Glomerular endothelial cell (primary cell): ENCODE measurements at regions not wholly inside any gene's neighbourhood (a gene's known extent, or its start where the extent isn't known, plus 50 kb on each side); places are given as distances from the start of the nearest gene placed in this dataset.

Experiments used
- DNase-seq: peaks from one replicate; pipeline ENCODE4 v3.0.0-alpha.2; 2011; ENCODE audit warnings: low read depth, low spot score; ENCODE audit errors: extremely low read depth

- DNase-seq, result no peak
Observed at GRCh38 chr7:81648716-81649115, 121.1 kb downstream of the HGF start.

- DNase-seq, result no peak
Observed at GRCh38 chr7:81645435-81645834, 124.4 kb downstream of the HGF start.

DNA sequence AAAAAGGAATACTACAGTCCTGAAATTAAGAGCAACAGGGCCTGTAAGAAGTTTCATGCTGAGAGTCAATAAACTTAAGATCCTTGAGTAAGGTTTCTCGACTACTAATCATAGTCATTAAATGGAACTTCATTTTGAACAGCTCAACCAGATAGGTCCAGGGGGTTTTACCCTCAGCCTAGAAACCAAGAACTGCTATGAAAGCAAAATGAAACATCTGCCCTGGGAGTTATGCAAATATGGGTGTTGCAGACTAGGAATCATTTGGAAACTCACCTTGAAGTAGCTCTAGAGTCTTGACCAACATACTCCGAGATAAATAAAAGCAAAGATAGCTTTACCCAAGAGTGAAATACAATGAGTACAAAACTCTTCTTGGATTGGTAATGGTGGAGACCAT lies 128.0 kb downstream of the HGF start:
- no peak for DNase-seq

DNA sequence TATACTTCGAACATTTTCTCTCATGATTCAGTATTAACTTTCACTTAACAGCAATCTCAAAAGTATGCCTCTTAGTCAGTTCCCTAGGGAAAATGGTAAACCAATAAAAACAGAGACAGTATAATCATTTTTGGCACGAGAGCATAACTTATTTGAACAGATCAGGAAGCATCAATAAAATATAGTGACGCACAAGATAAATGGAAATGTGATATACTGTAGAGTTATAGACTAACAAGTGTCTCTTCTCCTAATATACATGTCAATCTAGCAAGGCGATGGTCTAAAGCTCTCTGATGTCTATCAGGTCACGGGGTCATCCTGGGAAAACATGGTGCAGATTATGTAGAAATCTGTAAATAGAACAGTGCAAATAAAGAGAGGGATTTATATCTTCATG lies 131.6 kb downstream of the HGF start:
- no peak for DNase-seq

DNA sequence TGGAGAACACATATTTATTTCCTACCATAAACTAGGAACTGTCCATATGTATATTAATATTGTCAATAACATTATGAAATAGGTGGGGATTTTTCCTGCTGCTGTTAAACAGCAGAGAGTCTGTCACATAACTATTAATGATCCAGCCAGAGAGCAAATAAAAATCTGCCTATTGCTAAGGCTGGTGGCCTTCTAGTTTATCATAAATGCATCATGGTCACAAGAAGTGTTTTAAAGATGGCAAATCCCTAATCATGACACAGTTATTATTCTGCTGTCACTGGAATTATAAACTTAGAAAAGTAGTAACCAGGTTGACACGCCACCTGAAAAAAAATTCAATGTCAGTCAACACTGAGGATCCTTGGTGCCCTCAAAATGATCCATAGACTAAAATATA lies 132.3 kb downstream of the HGF start:
- no peak for DNase-seq

- DNase-seq, result no peak
Observed at GRCh38 chr7:81632418-81632817, 137.4 kb downstream of the HGF start.

GRCh38 chr7:81630600-81630999 lies 139.2 kb downstream of the HGF start:
- DNase-seq, result no peak

GRCh38 chr7:81629702-81630101 lies 140.1 kb downstream of the HGF start:
- no peak for DNase-seq

- no peak for DNase-seq
Observed at GRCh38 chr7:81628951-81629350, 140.9 kb downstream of the HGF start.

DNA sequence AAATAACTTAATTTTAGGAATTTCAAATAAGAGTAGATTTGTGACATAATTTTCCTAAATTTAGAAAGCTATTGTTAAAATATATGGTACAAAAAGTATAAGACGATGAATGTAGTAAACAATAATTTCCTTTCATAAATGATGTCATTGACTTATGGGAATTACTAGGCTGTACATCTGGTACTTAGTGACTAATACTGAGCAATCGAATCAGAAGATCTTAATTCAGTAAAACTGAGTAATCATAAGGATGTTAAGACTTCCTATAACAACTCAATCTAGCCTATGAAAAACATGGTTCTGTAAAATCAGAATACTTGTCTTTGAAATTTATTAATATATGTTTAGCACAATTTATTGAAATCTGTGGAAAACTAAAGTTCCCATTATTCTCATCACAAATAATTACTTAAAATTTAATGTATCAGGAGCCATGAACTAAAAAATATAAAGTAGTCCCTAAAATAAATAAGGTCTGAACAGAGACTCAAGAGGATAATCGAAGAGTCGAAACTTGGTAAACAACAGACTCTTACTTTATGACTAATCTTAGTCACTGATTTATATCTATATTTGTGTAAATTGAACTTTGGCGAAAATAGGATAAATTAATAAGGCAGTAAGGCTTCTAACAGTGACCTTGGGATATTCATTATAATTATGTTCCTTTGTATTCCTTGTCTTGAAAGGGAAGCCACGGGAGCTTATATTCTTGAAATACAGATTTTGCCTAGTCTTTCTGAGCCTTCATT lies 142.1 kb downstream of the HGF start:
- DNase-seq, result no peak

- no peak for DNase-seq
Observed at GRCh38 chr7:81626008-81626407, 143.8 kb downstream of the HGF start.

DNA sequence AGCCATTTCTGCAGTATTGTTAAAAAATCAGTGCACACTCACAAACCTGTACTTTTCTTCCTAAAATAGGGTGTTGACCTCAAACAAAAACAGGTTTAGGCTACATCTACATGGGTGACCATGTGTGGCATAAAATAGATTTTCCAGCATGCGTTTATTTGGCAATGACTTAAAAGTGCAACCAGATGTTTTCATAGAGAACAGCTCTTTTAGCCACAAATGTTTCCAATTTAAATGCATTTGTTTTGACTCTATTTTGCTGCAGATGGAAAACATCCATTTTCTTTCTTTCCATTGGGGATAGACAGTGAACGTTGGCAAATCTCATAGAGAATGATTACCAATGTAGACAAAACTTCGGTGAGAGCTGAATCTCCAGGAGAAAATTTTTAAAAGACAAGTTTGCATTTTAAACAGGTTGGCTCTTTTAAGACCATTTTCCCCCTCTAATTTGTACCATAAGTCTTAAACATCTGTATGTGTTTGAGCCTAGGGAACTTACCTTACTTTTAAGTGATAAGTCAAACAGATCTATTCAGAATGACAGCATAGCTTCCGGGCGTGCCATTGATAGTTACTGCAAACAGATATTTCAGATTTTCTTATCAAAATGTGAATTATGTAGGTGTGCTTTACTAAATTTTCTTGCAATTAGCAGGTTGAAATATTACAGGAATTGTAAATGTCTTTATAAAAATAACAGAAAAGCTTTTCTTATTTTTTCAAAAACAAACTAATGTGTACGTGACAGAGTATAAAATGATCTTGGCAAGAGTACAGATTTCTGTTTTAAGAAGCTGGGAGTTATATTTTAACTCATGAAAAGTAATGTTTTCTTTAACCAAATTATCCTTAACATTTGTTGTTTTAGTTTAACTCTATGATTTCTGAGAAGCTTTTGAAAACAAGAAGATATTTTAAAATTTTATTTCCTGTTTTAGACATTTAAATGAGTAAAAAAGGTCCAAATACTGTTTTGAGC lies 144.9 kb downstream of the HGF start:
- no peak for DNase-seq

DNA sequence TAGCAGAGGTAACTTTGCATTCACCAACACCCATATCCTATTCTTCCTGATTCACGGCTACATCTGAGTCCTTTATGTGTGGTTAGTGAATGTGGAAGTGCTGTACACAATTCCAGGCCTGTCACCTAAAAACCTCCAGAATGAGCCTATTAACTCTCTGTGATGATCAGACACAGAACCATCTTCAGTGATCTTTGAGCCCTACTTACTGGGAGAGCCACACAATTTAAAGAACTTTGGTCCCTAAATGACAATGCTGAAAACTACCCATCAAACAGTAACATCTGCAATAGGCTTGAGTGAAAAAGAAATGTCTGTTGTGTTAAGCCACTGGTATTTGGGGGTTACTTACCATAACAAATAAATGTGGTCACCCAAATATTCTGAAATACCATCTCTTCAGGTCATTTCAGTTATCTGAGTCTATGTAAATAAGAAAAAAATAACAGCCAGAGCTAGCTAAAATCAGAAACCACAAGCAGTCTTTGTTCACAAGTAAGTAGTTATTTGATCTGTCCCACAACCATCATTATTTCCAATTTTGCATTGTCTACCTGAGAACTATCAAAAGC lies 145.7 kb downstream of the HGF start:
- no peak for DNase-seq

GRCh38 chr7:81623251-81623855 lies 146.5 kb downstream of the HGF start:
- DNase-seq, result no peak

- DNase-seq, result no peak
Observed at GRCh38 chr7:81621893-81622292, 148.0 kb downstream of the HGF start.

DNA sequence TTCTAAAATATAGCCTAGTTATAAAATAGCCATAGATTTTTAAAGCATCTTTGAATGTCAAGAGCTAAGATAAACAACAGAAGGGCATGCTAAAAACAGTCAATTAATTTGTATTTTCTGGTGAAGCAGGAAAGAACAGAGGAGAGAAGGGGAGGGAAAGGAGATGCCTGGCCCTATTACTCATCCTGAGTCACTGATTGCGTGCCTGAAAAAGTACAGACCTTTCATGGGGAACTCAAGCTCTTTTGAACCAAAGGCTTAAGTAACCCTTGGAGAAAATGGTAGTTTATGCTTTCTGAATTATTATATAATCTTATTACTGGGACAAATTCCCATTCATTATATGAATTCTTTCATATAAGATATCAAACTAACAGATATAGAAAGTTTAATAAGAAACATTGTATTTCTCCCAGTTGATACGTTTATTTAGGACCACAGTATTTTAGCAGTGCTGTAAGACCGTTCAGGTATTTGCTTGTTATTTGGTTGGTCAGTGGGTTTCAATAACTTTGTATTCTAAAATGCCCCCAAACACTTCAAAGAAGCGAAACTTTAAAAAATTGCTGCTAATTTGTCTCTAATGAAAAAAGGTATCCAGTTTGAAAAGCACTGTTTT lies 151.3 kb downstream of the HGF start:
- no peak for DNase-seq

- no peak for DNase-seq
Observed at GRCh38 chr7:81616951-81617350, 152.9 kb downstream of the HGF start.

GRCh38 chr7:81611805-81612204 lies 158.0 kb downstream of the HGF start:
- no peak for DNase-seq

DNA sequence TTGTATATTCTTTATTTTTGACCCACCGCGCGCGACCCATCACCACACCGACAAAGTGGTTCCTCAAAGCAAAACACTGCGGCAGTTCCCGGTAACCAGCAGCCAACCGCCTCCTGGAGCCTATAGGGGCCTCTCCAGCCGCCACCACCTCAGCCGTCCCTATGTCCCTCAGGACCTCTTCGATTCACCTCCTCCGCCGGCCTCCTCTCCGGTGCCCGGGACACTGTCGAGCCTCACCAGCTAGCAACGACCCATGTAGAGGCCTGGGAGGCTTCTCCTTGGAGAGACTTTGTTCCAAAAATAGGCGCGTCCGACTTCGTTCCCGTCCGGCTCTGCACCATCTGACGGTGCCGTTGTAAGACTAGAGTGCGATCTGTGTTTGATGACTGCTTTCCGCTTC lies 158.8 kb downstream of the HGF start:
- DNase-seq, result no peak

DNA sequence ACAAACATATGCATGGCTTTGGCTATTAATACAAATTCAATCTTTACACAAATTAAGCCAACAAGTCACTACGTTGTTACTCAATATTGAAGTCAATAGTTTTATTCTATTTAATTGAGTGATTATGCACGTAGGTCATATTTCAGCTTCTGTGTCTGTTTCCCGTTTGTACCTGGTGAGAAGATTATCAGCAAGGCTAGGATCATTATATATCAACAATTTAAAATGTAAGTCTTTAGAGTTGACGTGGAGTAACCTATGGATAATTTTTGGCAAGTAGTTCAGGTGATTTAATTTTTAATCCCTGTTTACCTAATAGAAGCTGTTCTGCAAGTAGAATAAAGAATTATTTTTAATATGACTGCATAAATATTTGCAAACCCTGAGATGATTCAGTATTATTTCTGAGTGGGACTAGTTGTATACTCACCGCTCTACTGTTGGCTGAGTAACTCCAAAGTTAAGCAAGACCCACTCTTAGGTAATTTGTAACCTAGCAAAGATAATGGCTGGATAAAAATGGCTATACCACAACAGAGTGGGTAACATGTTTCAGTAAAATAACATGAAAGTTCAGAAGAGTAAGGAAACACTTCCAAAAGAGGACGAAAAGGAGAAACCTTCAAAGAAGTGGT lies 161.0 kb downstream of the HGF start:
- no peak for DNase-seq
